SK-N-DZ (cell line): ENCODE measurements at regions not wholly inside any gene's neighbourhood (a gene's known extent, or its start where the extent isn't known, plus 50 kb on each side); places are given as distances from the start of the nearest gene placed in this dataset.

Experiments used
- DNase-seq: peaks from one replicate; pipeline ENCODE4 v3.0.0-alpha.2; 2015; ENCODE audit warnings: low spot score

- no peak for DNase-seq
Observed at GRCh38 chr13:34543836-34544235, 398.2 kb upstream of the NBEA start.

DNA sequence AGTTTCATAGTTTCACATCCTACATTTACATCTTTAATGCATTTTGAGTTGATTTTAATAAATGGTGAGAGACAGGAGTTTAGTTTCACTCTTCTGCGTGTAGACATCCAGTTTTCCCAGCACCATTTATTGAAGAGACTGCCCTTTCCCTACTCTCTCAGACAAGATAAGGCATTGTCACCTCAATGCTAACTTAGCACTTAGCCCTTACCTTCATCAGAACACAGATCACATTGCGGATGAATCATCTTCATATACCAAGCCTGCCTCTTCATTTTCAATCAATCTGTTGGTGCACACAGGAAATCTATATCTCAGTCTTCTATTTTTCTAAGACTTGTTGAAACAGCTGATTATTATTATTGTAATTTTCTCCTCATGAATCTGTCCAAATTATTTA lies 396.6 kb upstream of the NBEA start:
- no peak for DNase-seq

GRCh38 chr13:34546344-34547250 lies 395.5 kb upstream of the NBEA start:
- DNase-seq = no peak

GRCh38 chr13:34547929-34548328 lies 394.1 kb upstream of the NBEA start:
- no peak for DNase-seq

DNA sequence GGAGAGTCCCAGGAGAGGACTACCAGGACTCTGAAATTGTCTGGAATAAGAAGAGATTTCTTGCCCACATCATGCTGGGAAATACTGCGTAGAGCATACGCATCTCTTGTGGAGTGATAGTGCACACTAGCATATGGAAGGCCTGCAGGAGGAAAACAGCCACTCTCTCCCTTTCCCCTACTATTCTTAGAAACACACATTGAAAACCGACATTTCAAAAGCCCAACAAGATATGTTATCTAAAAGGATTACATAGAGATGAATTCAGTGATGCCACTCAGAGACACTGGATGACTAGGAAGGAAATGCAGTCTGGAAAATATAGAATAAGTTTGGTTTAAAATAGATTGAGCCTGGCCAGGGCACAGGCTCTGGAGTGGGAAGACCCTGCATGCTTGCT lies 388.7 kb upstream of the NBEA start:
- DNase-seq = no peak

- no peak for DNase-seq
Observed at GRCh38 chr13:34555988-34556387, 386.1 kb upstream of the NBEA start.

DNA sequence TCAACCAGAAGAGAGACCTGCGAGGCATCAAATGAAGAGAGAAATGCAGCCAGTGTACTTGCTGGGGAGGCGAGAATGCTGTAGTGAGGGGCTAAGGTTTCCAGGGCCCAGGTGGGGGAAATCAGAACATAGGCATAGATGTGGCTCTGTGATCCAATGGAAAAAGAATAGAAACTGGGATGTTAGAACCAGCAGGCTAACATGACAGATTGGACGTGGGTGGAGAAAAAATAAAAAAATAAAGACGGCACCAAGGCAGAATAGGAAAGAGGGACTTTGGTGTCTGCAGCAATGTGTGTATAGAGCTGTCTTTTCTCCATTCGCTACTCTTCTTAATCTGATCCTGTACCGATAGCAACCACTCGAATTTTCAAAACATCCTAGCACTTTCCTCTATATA lies 381.0 kb upstream of the NBEA start:
- no peak for DNase-seq

GRCh38 chr13:34567597-34567996 lies 374.5 kb upstream of the NBEA start:
- no peak for DNase-seq

DNA sequence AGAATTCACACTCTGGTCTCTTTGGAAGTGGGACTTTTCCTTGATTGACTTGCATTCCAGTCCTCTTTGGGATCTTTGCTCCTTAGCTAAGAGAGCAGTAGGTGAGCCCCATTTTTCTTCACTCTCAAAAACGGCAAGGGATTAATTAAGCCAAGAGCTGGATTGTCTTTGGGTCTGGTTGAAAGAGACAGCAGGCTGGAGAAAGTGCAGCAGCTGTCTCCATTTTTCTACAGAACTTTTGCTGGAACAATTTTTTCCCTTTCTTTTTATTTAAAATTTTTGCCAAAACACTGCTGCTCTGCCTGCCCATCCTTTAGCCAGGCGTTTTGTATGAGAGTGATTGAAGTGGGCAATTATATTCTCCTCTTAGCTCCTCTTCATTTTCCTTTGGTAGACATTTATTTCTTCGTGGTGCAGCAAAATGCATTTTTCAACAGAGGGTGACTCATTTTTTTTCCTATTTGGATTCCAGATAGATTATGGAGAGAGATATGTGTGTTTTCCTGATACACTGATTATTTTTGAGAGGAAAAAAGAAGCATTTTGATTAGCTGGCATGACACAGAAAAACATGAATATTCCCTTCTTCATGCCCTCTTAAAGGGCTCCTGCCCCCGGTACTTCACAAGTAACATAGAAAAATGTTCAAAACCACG lies 371.2 kb upstream of the NBEA start:
- DNase-seq = no peak

GRCh38 chr13:34571716-34572115 lies 370.4 kb upstream of the NBEA start:
- DNase-seq = no peak

- no peak for DNase-seq
Observed at GRCh38 chr13:34577051-34577450, 365.0 kb upstream of the NBEA start.

DNA sequence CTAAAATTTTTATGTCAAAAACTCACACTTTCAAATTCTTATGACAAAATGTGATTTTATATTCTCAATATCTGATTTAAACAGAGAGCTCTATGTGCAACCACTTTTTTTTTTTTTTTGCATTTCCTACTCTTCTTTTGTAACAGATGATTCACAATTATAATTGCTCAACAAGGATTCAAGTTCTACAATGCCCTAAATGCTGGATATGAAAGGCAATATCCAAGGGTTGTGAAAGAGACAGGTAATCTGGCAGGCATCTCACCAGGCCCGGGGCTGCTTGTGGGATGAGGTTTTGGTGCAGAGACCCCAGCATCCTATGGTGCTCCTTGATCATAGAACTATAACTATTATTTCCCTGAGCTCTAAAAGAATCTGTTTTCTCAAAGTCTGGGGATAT lies 363.6 kb upstream of the NBEA start:
- no peak for DNase-seq

- DNase-seq = no peak
Observed at GRCh38 chr13:34578917-34579316, 363.2 kb upstream of the NBEA start.

GRCh38 chr13:34583181-34583580 lies 358.9 kb upstream of the NBEA start:
- DNase-seq = no peak

- no peak for DNase-seq
Observed at GRCh38 chr13:34587576-34587975, 354.5 kb upstream of the NBEA start.

- DNase-seq = no peak
Observed at GRCh38 chr13:34588362-34588761, 353.7 kb upstream of the NBEA start.

- DNase-seq = no peak
Observed at GRCh38 chr13:34589581-34589980, 352.5 kb upstream of the NBEA start.

GRCh38 chr13:34591129-34591528 lies 350.9 kb upstream of the NBEA start:
- DNase-seq = no peak

- DNase-seq = no peak
Observed at GRCh38 chr13:34591900-34592529, 350.1 kb upstream of the NBEA start.

DNA sequence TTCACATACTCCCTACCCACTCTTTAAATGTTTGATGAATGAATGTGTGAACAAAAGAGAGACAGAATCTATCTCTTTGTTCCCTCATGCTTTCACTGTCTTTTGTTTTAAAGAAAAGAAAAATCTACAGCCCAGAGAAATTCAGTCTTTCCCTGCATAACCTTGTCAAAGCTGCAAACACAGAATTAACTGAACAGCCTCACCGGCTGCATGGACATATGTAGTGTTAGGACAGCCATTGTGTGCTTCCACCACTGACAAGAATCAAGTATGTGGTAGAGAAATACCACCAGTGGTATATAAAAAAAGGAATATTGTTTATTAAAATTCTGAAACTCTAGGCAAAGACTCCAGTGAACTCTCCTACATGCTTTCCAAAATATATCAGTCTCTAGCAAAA lies 348.4 kb upstream of the NBEA start:
- DNase-seq = no peak

GRCh38 chr13:34594507-34594906 lies 347.6 kb upstream of the NBEA start:
- DNase-seq = no peak

DNA sequence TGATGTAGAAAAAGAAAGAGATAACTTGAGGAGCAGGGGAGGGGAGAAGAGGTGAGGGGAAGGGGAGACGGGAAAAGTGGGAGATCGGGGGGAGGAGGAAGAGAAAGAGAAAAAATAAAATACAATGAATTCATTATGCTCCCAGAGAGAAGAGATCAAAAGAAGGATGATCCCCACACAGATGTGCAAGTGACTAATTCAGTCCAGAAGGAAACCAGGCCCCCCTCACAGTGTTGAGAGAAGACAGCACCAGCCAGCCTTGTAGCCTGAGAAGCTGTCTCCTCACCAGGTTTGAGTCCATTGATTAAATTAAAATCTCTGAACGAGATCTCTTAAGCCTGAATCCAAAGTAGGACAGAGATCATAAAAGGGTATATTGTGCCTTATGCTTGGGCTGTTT lies 333.7 kb upstream of the NBEA start:
- peak; percentile 29 for DNase-seq

- no peak for DNase-seq
Observed at GRCh38 chr13:34611671-34612070, 330.4 kb upstream of the NBEA start.
